ENCODE measurements at regions not wholly inside any gene's neighbourhood (a gene's known extent, or its start where the extent isn't known, plus 50 kb on each side); places are given as distances from the start of the nearest gene placed in this dataset.

GRCh38 chr6:105493736-105494135 is 90.9 kb upstream of the PREP start:
- peaks cover 4% of the 10 kb centered on the region; the same call in 1 of the 2 replicates for H3K27me3 ChIP-seq
- no peaks in the 10 kb centered on the region for H3K9me3 ChIP-seq
- no peaks in the 10 kb centered on the region for H3K4me1 ChIP-seq
- TF ChIP-seq, protein P1, sequence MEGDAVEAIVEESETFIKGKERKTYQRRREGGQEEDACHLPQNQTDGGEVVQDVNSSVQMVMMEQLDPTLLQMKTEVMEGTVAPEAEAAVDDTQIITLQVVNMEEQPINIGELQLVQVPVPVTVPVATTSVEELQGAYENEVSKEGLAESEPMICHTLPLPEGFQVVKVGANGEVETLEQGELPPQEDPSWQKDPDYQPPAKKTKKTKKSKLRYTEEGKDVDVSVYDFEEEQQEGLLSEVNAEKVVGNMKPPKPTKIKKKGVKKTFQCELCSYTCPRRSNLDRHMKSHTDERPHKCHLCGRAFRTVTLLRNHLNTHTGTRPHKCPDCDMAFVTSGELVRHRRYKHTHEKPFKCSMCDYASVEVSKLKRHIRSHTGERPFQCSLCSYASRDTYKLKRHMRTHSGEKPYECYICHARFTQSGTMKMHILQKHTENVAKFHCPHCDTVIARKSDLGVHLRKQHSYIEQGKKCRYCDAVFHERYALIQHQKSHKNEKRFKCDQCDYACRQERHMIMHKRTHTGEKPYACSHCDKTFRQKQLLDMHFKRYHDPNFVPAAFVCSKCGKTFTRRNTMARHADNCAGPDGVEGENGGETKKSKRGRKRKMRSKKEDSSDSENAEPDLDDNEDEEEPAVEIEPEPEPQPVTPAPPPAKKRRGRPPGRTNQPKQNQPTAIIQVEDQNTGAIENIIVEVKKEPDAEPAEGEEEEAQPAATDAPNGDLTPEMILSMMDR (IDR thresholded peaks at IDR 0.05; ENCODE audit: low read depth, low read length), result no peak
- no peak overlapping the region for H3K4me3 ChIP-seq (ENCODE audit: low read depth, low read length)
- no peak for DNase-seq
- H3K36me3 ChIP-seq, result no peaks in the 10 kb centered on the region

GRCh38 chr6:105492706-105493673 is 90.1 kb upstream of the PREP start:
- H3K4me3 ChIP-seq (ENCODE audit: low read depth, low read length), result no peak overlapping the region
- no peak for DNase-seq
- peaks cover 4% of the 10 kb centered on the region; the same call in 1 of the 2 replicates for H3K27me3 ChIP-seq
- H3K4me1 ChIP-seq, result no peaks in the 10 kb centered on the region
- no peaks in the 10 kb centered on the region for H3K9me3 ChIP-seq
- no peaks in the 10 kb centered on the region for H3K36me3 ChIP-seq
- TF ChIP-seq, protein P1 (IDR thresholded peaks at IDR 0.05; ENCODE audit: low read depth, low read length), result no peak

DNA sequence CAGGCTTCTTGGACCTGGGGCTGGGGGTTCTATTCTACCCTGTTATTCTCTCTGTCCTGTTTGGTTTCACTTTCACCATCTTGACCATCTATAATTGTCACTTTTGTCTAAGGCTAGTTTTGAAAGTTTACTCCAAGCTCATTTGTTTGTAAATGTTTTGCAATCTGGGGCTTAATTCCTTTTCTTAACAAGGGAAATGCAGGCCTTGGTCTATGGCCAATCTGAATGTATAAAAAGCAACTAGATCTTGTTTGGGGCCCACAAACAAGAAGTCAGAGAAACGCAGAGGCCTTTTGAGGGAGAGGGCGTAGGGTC is 86.3 kb upstream of the PREP start:
- DNase-seq, result no peak
- H3K27me3 ChIP-seq, result peaks cover 3% of the 10 kb centered on the region
- H3K9me3 ChIP-seq, result no peaks in the 10 kb centered on the region
- TF ChIP-seq, protein P1 (IDR thresholded peaks at IDR 0.05; ENCODE audit: low read depth, low read length), result no peak
- H3K36me3 ChIP-seq, result no peaks in the 10 kb centered on the region
- no peak overlapping the region for H3K4me3 ChIP-seq (ENCODE audit: low read depth, low read length)
- no peaks in the 10 kb centered on the region; the same call in 1 of the 2 replicates for H3K4me1 ChIP-seq

DNA sequence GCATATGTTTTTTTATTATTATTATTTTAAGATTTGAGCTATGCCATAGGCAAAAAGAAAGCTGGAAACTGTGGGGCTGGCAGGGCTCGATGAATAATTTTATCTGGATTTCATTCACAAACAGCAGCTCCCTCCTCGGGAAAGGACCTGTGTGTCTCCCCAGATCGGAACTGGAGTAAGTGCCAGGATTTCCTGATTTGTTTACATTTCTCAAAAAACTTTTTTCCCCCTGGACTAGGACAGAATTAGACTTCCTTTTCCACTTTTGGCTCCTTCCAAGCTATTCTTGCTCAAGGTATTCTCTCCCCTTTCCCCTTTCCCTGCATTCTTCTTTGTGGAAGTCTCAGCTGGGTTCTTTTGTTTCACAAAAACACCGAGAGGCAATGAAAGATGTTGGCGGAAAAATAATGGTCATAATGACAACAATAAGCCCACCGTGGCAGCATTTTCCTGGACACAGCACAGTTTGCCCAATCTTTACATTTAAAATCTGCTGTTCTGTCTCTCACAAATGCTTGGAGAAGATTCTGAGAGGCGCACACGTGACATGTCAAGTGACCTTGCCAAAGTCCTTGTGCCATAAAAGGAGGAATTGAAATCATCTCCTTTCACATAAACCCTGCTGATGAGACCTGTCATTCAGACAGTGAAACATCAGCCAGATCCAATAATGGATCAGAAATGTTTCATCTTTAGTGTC is 85.8 kb upstream of the PREP start:
- TF ChIP-seq, protein P1 (IDR thresholded peaks at IDR 0.05; ENCODE audit: low read depth, low read length), result no peak
- Histone ChIP-seq H3K27me3 (peaks cover 4% of the 10 kb centered on the region), H3K9me3 (no peaks in the 10 kb centered on the region), H3K4me1 (no peaks in the 10 kb centered on the region; the same call in 1 of the 2 replicates), H3K36me3 (no peaks in the 10 kb centered on the region), H3K4me3 (ENCODE audit: low read depth, low read length) (no peak overlapping the region)
- no peak for DNase-seq

- Histone ChIP-seq H3K4me1 (no peaks in the 10 kb centered on the region; the same call in 1 of the 2 replicates), H3K36me3 (no peaks in the 10 kb centered on the region), H3K27me3 (peaks cover 17% of the 10 kb centered on the region), H3K9me3 (no peaks in the 10 kb centered on the region), H3K4me3 (ENCODE audit: low read depth, low read length) (no peak overlapping the region)
- TF ChIP-seq, protein P1 (IDR thresholded peaks at IDR 0.05; ENCODE audit: low read depth, low read length), result no peak
- DNase-seq, result no peak
Observed at GRCh38 chr6:105487040-105487790, 84.3 kb upstream of the PREP start.
